KMS-11 (cell line): ENCODE measurements at regions not wholly inside any gene's neighbourhood (a gene's known extent, or its start where the extent isn't known, plus 50 kb on each side); places are given as distances from the start of the nearest gene placed in this dataset.

Experiments
- H2AFZ ChIP-seq: fragments of 200-600 bp; sonication (generic); 2 replicates; pipeline ENCODE4 v1.6.1; 2016; ENCODE audit warnings: antibody characterized with exemption, mixed run types, low read depth
- H3K27ac ChIP-seq: fragments of 200-600 bp; sonication (generic); 2 replicates; pipeline ENCODE4 v1.6.1; 2016; ENCODE audit warnings: mild to moderate bottlenecking, mixed run types
- H3K27me3 ChIP-seq: fragments of 200-600 bp; sonication (generic); 2 replicates; pipeline ENCODE4 v1.6.1; 2017; ENCODE audit warnings: mild to moderate bottlenecking, low read depth, mixed run types, moderate library complexity; ENCODE audit not compliant: insufficient read depth
- H3K36me3 ChIP-seq: fragments of 200-600 bp; sonication (generic); 2 replicates; pipeline ENCODE4 v1.6.1; 2017; ENCODE audit warnings: mild to moderate bottlenecking, mixed run types; ENCODE audit not compliant: insufficient read depth
- H3K4me1 ChIP-seq: fragments of 200-600 bp; sonication (generic); 2 replicates; pipeline ENCODE4 v1.6.1; 2016; ENCODE audit warnings: mild to moderate bottlenecking, low read depth, mixed run types; ENCODE audit not compliant: poor library complexity, severe bottlenecking
- H3K4me2 ChIP-seq: fragments of 200-600 bp; sonication (generic); 2 replicates; pipeline ENCODE4 v1.7.0; 2016; ENCODE audit warnings: mild to moderate bottlenecking, mixed run types
- H3K4me3 ChIP-seq: fragments of 200-600 bp; sonication (generic); IDR thresholded peaks from 2 replicates; pipeline ENCODE4 v1.6.1; 2017; ENCODE audit warnings: low read depth, low read length, mixed read lengths; ENCODE audit not compliant: insufficient read depth
- H3K79me2 ChIP-seq: fragments of 200-600 bp; sonication (generic); 2 replicates; pipeline ENCODE4 v1.6.1; 2016; ENCODE audit warnings: low read depth, mixed run types; ENCODE audit not compliant: insufficient read depth
- H3K9ac ChIP-seq: fragments of 200-600 bp; sonication (generic); 2 replicates; pipeline ENCODE4 v1.6.1; 2016; ENCODE audit warnings: mild to moderate bottlenecking, mixed run types
- H4K20me1 ChIP-seq: fragments of 200-600 bp; sonication (generic); 2 replicates; pipeline ENCODE4 v1.6.1; 2016; ENCODE audit warnings: mild to moderate bottlenecking, mixed run types; ENCODE audit not compliant: insufficient read depth
- TF ChIP-seq, protein P1 (sequence below): fragments of 200-600 bp; sonication (generic); conservative IDR thresholded peaks from 2 replicates; pipeline ENCODE4 v1.6.1; 2017; ENCODE audit warnings: low read depth, mild to moderate bottlenecking, antibody characterized with exemption, low read length, moderate library complexity, mixed read lengths

DNA sequence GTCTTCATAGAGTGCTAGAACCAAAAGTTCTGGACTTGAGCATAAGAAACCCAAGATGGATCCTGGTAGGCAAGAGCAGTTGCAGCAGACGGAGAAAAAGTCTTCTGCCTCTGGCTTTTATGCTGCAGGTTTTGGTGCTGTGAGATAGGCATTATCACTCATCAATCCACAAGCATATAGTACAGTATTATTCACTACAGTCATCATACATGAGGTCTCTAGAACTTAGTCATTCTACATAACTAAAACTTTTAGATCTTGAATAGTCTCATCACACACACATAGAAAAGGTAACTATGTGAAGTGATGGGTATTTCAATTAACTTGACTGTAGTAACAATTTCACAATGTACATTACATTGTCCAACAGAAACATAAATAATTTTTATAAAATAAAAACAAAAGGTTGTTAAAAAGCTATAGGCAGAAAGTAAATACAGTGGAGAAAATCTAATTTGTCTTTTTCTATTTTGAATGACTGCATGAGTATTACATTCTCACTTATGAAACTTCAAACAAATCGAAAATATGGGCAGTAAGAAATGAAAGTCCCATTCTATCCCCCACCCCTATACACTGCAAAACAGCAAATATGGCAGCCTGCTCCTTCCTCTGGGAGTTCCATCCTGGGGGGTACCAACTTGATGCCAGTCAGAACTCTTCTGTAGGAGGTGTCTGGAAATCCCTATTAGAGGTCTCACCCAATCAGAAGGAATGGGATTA lies 534.3 kb upstream of the ACVR2A start:
- H2AFZ ChIP-seq = no peak overlapping the region
- H3K27ac ChIP-seq = no peak overlapping the region
- H3K79me2 ChIP-seq = no peaks in the 10 kb centered on the region
- H3K4me2 ChIP-seq = no peak overlapping the region
- H3K27me3 ChIP-seq = no peaks in the 10 kb centered on the region
- TF ChIP-seq, protein P1, sequence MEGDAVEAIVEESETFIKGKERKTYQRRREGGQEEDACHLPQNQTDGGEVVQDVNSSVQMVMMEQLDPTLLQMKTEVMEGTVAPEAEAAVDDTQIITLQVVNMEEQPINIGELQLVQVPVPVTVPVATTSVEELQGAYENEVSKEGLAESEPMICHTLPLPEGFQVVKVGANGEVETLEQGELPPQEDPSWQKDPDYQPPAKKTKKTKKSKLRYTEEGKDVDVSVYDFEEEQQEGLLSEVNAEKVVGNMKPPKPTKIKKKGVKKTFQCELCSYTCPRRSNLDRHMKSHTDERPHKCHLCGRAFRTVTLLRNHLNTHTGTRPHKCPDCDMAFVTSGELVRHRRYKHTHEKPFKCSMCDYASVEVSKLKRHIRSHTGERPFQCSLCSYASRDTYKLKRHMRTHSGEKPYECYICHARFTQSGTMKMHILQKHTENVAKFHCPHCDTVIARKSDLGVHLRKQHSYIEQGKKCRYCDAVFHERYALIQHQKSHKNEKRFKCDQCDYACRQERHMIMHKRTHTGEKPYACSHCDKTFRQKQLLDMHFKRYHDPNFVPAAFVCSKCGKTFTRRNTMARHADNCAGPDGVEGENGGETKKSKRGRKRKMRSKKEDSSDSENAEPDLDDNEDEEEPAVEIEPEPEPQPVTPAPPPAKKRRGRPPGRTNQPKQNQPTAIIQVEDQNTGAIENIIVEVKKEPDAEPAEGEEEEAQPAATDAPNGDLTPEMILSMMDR = no peak
- H4K20me1 ChIP-seq = no peaks in the 10 kb centered on the region
- no peak overlapping the region for H3K4me3 ChIP-seq
- H3K36me3 ChIP-seq = no peaks in the 10 kb centered on the region
- no peak overlapping the region for H3K9ac ChIP-seq
- no peaks in the 10 kb centered on the region for H3K4me1 ChIP-seq

DNA sequence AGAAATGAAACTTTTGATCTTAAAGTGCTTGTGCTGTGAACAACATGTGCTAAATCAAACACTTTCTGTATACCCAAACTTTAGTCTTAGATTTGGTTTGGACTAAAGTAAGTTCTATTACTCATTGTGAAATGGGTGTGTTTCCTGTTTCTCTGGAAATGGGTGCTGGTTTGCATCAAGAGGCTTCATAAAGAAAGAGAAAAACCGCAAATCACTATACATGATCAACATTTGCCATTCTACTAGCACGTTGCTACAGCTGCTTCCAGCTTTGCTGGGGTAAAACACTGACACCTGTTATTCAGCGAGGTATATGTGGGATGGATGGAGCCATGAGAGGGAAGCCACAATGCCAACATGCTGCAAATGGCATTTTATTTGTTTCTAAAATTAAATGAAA lies 547.0 kb upstream of the ACVR2A start:
- TF ChIP-seq, protein P1 = no peak
- H3K4me3 ChIP-seq = no peak overlapping the region
- no peaks in the 10 kb centered on the region for H3K27me3 ChIP-seq
- peak overlapping the region; percentile 40 for H3K4me2 ChIP-seq
- H3K27ac ChIP-seq = peak overlapping the region; percentile 87
- H4K20me1 ChIP-seq = no peaks in the 10 kb centered on the region
- H3K9ac ChIP-seq = peak overlapping the region; percentile 32; the same call in 1 of the 2 replicates
- no peaks in the 10 kb centered on the region for H3K36me3 ChIP-seq
- H2AFZ ChIP-seq = no peak overlapping the region
- peaks cover 67% of the 10 kb centered on the region for H3K4me1 ChIP-seq
- H3K79me2 ChIP-seq = no peaks in the 10 kb centered on the region

DNA sequence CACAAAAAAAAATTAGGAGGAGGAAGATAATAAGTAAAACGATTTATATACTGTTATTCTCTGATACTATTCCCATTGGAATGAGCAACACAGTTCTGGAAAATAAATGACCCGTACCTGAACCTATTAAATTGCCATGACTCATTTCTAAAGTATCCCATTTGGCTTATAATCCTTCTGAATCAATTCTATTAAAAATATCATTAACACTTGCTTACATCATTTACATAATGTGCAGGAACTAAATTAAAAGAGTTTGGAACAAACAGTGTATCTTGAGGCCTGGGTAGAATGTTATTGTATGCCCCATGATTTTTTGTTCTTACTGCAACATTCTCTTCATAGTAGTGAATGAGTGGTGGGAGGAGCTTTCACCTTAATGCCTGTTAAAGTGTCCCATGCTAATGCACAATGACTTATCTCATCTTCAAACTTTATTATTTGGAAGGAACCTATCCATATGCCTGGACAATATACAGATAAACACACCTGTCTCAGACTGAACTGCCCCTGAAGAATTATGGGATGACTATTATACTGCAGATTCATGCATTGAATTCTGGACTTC lies 549.9 kb upstream of the ACVR2A start:
- no peak overlapping the region for H3K4me2 ChIP-seq
- peaks cover 85% of the 10 kb centered on the region for H3K4me1 ChIP-seq
- no peak overlapping the region for H2AFZ ChIP-seq
- no peaks in the 10 kb centered on the region for H3K79me2 ChIP-seq
- H4K20me1 ChIP-seq = no peaks in the 10 kb centered on the region
- no peak overlapping the region for H3K9ac ChIP-seq
- TF ChIP-seq, protein P1 = no peak
- no peak overlapping the region for H3K27ac ChIP-seq
- no peaks in the 10 kb centered on the region for H3K36me3 ChIP-seq
- no peak overlapping the region for H3K4me3 ChIP-seq
- H3K27me3 ChIP-seq = no peaks in the 10 kb centered on the region

DNA sequence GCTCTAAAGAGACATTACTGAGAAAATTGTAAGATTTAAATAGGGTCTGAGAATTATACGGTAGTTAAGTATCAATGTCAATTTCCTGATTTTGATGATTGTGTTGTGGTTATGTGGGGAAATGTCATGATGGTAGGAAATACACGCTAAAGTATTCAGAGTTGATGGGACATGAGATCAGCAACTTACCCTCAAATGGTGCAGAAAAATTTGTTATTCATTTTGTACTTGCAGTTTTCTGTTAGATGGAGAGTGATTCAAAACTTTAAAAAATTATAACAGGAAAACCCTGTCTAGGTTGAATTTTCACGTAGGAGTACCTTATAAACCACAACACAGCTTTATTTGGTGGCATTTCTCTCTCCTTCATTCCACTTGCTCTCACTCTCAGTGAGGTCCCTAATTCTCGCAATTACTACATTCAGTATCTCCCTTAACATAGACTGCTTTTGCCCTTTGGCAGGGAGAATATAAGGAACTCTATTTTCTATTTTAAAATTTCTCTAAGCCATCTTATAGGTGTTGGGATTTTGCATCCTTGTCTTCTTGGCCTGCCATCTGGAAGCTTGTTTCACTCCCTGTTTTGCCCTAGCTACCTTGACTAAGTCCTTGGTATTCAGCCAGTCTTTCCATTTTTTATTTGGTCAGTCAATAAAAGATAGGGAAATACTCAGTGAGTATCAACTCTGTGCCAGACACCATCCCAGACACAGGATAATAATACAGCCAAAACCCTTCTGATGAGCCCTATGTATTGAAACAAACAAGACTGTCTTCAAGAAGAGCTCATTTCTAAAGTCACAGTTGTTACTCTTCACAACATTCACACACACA lies 550.6 kb upstream of the ACVR2A start:
- no peaks in the 10 kb centered on the region for H3K79me2 ChIP-seq
- no peaks in the 10 kb centered on the region for H3K36me3 ChIP-seq
- H3K9ac ChIP-seq = no peak overlapping the region
- no peak overlapping the region for H3K4me3 ChIP-seq
- H2AFZ ChIP-seq = no peak overlapping the region
- H3K4me2 ChIP-seq = no peak overlapping the region
- H3K27me3 ChIP-seq = no peaks in the 10 kb centered on the region
- TF ChIP-seq, protein P1 = no peak
- no peaks in the 10 kb centered on the region for H4K20me1 ChIP-seq
- H3K4me1 ChIP-seq = peaks cover 85% of the 10 kb centered on the region
- H3K27ac ChIP-seq = no peak overlapping the region
